ENCODE measurements at regions not wholly inside any gene's neighbourhood (a gene's known extent, or its start where the extent isn't known, plus 50 kb on each side); places are given as distances from the start of the nearest gene placed in this dataset.

DNA sequence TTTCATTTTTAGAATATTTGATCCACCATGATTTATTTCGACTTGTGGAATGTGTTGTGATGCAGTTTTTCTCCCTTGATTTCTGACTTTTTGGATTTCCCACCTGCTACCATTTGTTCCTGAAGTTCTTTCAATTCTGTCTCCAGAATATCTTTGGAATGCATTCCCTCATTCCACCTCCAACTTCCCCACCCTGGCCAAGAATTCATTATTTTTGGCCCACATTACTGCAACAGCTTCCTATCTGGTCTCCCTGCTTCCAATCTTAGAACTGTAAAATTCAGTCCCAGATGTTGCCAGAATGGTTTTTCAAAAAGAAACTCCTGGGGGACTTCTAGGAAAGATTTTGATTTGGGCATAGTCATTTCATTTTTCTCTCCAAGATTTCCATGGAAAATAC lies 182.3 kb upstream of the HS3ST4 start:
- ATAC-seq (no peak), DNase-seq (no peak)
- no peaks in the 10 kb centered on the region for H3K9me3 ChIP-seq (ENCODE audit: control insufficient read depth, insufficient read depth, low read length)
- no peaks in the 10 kb centered on the region for H3K36me3 Mint-ChIP-seq
- H3K4me1 ChIP-seq (ENCODE audit: control insufficient read depth, insufficient read depth, low read length) = no peaks in the 10 kb centered on the region
- H3K27me3 Mint-ChIP-seq (ENCODE audit: low read depth in 2 of 2) = peaks cover 0 to 3% of the 10 kb centered on the region in 2 donors
- H3K27ac ChIP-seq (ENCODE audit: low read length) = no peak overlapping the region
- H3K4me1 Mint-ChIP-seq = no peaks in the 10 kb centered on the region
- intact Hi-C loops (cut with micrococcal nuclease) = no loop called here
- H3K27me3 ChIP-seq (ENCODE audit: control insufficient read depth, insufficient read depth, low read length) = no peaks in the 10 kb centered on the region
- no peak overlapping the region for H3K27ac Mint-ChIP-seq
- no peaks in the 10 kb centered on the region for H3K36me3 ChIP-seq (ENCODE audit: control insufficient read depth, insufficient read depth, low read length)
- H3K9me3 Mint-ChIP-seq = peaks cover 0 to 2% of the 10 kb centered on the region in 2 donors
- H3K4me3 Mint-ChIP-seq = no peak overlapping the region
- H3K4me3 ChIP-seq (ENCODE audit: low read length) = no peak overlapping the region
- TF ChIP-seq, protein P1, sequence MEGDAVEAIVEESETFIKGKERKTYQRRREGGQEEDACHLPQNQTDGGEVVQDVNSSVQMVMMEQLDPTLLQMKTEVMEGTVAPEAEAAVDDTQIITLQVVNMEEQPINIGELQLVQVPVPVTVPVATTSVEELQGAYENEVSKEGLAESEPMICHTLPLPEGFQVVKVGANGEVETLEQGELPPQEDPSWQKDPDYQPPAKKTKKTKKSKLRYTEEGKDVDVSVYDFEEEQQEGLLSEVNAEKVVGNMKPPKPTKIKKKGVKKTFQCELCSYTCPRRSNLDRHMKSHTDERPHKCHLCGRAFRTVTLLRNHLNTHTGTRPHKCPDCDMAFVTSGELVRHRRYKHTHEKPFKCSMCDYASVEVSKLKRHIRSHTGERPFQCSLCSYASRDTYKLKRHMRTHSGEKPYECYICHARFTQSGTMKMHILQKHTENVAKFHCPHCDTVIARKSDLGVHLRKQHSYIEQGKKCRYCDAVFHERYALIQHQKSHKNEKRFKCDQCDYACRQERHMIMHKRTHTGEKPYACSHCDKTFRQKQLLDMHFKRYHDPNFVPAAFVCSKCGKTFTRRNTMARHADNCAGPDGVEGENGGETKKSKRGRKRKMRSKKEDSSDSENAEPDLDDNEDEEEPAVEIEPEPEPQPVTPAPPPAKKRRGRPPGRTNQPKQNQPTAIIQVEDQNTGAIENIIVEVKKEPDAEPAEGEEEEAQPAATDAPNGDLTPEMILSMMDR (IDR thresholded peaks at IDR 0.05) = no peak
- WGBS (ENCODE audit: insufficient coverage) = no CpG with 5 or more reads among the region's 1 CpG

DNA sequence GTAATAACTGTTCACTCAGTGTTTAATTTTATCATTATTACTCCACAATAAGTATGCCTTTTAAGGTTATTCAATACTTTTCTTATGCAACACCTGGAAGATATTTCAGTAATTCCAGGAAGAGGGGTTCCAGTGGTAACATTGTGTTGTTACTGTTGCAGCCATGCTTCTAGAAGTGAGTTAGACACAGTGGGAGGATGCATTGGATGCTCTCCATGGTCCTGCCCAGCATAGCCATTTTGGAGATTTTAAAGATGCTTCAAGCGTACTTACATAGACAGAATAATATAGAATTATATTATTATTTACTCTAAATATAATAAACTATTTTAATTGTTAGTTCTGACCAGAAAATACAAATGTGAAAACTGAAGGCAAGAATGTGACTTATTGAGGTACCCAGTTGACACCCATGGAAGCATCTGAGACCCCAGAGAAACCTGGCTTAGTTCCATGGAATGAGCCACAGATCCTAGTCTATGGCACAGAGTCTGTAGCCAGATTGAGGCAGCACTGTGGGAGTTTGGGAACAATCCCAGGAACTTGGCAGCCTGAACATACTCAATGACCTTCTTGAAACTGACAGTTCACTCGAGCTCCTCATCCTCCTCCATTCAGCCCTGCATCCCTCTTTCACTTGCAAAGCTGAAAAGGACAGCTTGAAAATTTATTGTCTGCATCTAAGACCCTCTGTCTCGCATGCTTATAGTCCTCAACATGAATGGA lies 190.1 kb upstream of the HS3ST4 start:
- no peak for DNase-seq
- Mint-ChIP-seq H3K4me3 (no peak overlapping the region), H3K27me3 (ENCODE audit: low read depth in 2 of 2) (peaks cover 5 to 7% of the 10 kb centered on the region in 2 donors), H3K27ac (no peak overlapping the region), H3K36me3 (no peaks in the 10 kb centered on the region), H3K4me1 (no peaks in the 10 kb centered on the region), H3K9me3 (no peaks in the 10 kb centered on the region)
- Histone ChIP-seq H3K27ac (ENCODE audit: low read length) (no peak overlapping the region), H3K36me3 (ENCODE audit: control insufficient read depth, insufficient read depth, low read length) (no peaks in the 10 kb centered on the region), H3K9me3 (ENCODE audit: control insufficient read depth, insufficient read depth, low read length) (no peaks in the 10 kb centered on the region), H3K4me1 (ENCODE audit: control insufficient read depth, insufficient read depth, low read length) (no peaks in the 10 kb centered on the region), H3K27me3 (ENCODE audit: control insufficient read depth, insufficient read depth, low read length) (no peaks in the 10 kb centered on the region), H3K4me3 (ENCODE audit: low read length) (no peak overlapping the region)
- intact Hi-C loops (cut with micrococcal nuclease) = no loop called here
- WGBS (ENCODE audit: insufficient coverage) = 53% methylated on average over 2 of the region's 3 CpGs
- ATAC-seq = no peak
- TF ChIP-seq, protein P1 (IDR thresholded peaks at IDR 0.05) = no peak

DNA sequence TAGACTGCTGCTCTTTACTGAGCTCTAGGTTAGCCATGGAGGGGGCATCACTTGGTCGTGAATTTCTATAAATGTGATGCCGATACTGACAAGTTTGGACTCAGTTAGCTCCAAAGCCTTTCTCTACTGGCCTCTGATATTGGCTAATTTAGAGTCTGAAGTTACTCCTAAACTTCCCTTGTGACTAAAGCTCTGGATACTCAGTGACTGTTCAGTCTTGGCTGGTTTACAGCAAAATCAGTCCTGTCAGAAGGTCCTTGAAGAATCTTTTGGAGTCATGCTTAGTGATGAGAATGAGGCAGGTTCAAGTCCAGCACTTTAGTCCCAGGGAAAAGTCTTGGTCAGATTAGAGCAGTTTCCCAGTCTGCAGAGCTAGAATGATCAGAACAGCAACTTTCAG lies 197.5 kb upstream of the HS3ST4 start:
- intact Hi-C loops (cut with micrococcal nuclease) = no loop called here
- ATAC-seq (no peak), DNase-seq (no peak)
- Histone ChIP-seq H3K27me3 (ENCODE audit: control insufficient read depth, insufficient read depth, low read length) (no peaks in the 10 kb centered on the region), H3K4me1 (ENCODE audit: control insufficient read depth, insufficient read depth, low read length) (no peaks in the 10 kb centered on the region), H3K36me3 (ENCODE audit: control insufficient read depth, insufficient read depth, low read length) (no peaks in the 10 kb centered on the region), H3K4me3 (ENCODE audit: low read length) (no peak overlapping the region), H3K9me3 (ENCODE audit: control insufficient read depth, insufficient read depth, low read length) (no peaks in the 10 kb centered on the region), H3K27ac (ENCODE audit: low read length) (no peak overlapping the region)
- 71% methylated on average over 2 of the region's 2 CpGs for WGBS (ENCODE audit: insufficient coverage)
- H3K4me3 Mint-ChIP-seq = no peak overlapping the region
- no peaks in the 10 kb centered on the region for H3K4me1 Mint-ChIP-seq
- TF ChIP-seq, protein P1 (IDR thresholded peaks at IDR 0.05) = no peak
- no peaks in the 10 kb centered on the region for H3K9me3 Mint-ChIP-seq
- H3K27me3 Mint-ChIP-seq (ENCODE audit: low read depth in 2 of 2) = peaks cover 11 to 33% of the 10 kb centered on the region in 2 donors
- no peak overlapping the region for H3K27ac Mint-ChIP-seq
- peaks cover 5% of the 10 kb centered on the region for H3K36me3 Mint-ChIP-seq

All from natural killer cell (primary cell).